Hepatocyte (in vitro differentiated cells): ENCODE measurements at regions not wholly inside any gene's neighbourhood (a gene's known extent, or its start where the extent isn't known, plus 50 kb on each side); places are given as distances from the start of the nearest gene placed in this dataset.
A peak's percentile ranks its signal among the peaks of the same experiment; 100 is the strongest.

Experiments
- DNase-seq: peaks from one replicate; pipeline ENCODE4 v3.0.0-alpha.2; 2016; ENCODE audit warnings: low spot score
- H2AFZ ChIP-seq: fragments of 200-600 bp; sonication (generic); 2 replicates; pipeline ENCODE4 v1.6.0; 2016; ENCODE audit warnings: antibody characterized with exemption, mild to moderate bottlenecking
- H3K27ac ChIP-seq: fragments of 200-600 bp; sonication (generic); 2 replicates; pipeline ENCODE4 v1.5.1; 2016; ENCODE audit warnings: mild to moderate bottlenecking
- H3K27me3 ChIP-seq: fragments of 200-600 bp; sonication (generic); 2 replicates; pipeline ENCODE4 v1.6.1; 2016
- H3K36me3 ChIP-seq: fragments of 200-600 bp; sonication (generic); replicated peaks from 2 replicates; pipeline ENCODE4 v1.5.1; 2016; ENCODE audit warnings: low read depth; ENCODE audit not compliant: insufficient read depth
- H3K4me1 ChIP-seq: fragments of 200-600 bp; sonication (generic); 2 replicates; pipeline ENCODE4 v1.5.1; 2016; ENCODE audit warnings: mild to moderate bottlenecking, moderate library complexity; ENCODE audit not compliant: insufficient read depth
- H3K4me2 ChIP-seq: fragments of 200-600 bp; sonication (generic); 2 replicates; pipeline ENCODE4 v1.6.0; 2016
- H3K4me3 ChIP-seq: fragments of 200-600 bp; sonication (generic); 2 replicates; pipeline ENCODE4 v1.5.1; 2016; ENCODE audit warnings: mild to moderate bottlenecking
- H3K79me2 ChIP-seq: fragments of 200-600 bp; sonication (generic); 2 replicates; pipeline ENCODE4 v1.6.0; 2017; ENCODE audit warnings: mild to moderate bottlenecking
- H3K9me2 ChIP-seq: fragments of 200-600 bp; sonication (generic); replicated peaks from 2 replicates; pipeline ENCODE4 v1.6.0; 2017; ENCODE audit warnings: mild to moderate bottlenecking; ENCODE audit not compliant: insufficient read depth
- H3K9me3 ChIP-seq: fragments of 200-600 bp; sonication (generic); 2 replicates; pipeline ENCODE4 v1.5.1; 2016; ENCODE audit warnings: low read depth, mild to moderate bottlenecking
- H4K20me1 ChIP-seq: fragments of 200-600 bp; sonication (generic); 2 replicates; pipeline ENCODE4 v1.6.0; 2016; ENCODE audit warnings: mild to moderate bottlenecking; ENCODE audit not compliant: insufficient read depth, poor library complexity, severe bottlenecking
- CTCF ChIP-seq: fragments of 200-600 bp; sonication (generic); IDR thresholded peaks from 2 replicates; pipeline ENCODE4 v1.5.1; 2016; ENCODE audit warnings: antibody characterized with exemption, mild to moderate bottlenecking; ENCODE audit not compliant: poor library complexity
- EZH2 ChIP-seq: fragments of 200-600 bp; sonication (generic); IDR thresholded peaks from 2 replicates; pipeline ENCODE4 v1.6.1; 2016; ENCODE audit warnings: antibody characterized with exemption, mild to moderate bottlenecking, borderline replicate concordance
- EZH2phosphoT487 ChIP-seq: fragments of 200-600 bp; sonication (generic); IDR thresholded peaks from one replicate; pipeline ENCODE4 v1.6.1; 2018; ENCODE audit warnings: antibody characterized with exemption, mild to moderate bottlenecking, low read depth, moderate library complexity; ENCODE audit not compliant: unreplicated experiment, severe bottlenecking
- WGBS: methylation state at CpG from one replicate; pipeline ENCODE4 v1.1.6; 2016; ENCODE audit warnings: low lambda C conversion rate; ENCODE audit errors: missing lambda C conversion rate; 5-methylcytosine and 5-hydroxymethylcytosine counted together

GRCh38 chr11:126118806-126119205, 56.1 kb upstream of the CDON start:
- Histone ChIP-seq H2AFZ (no peak overlapping the region), H3K4me2 (no peak overlapping the region), H3K27ac (no peak overlapping the region), H3K4me1 (peaks cover 29% of the 10 kb centered on the region), H3K27me3 (no peaks in the 10 kb centered on the region), H3K79me2 (no peaks in the 10 kb centered on the region), H3K36me3 (no peaks in the 10 kb centered on the region), H3K9me3 (no peaks in the 10 kb centered on the region), H3K4me3 (no peak overlapping the region), H3K9me2 (no peaks in the 10 kb centered on the region), H4K20me1 (no peaks in the 10 kb centered on the region)
- 90% methylated on average over 10 of the region's 10 CpGs for WGBS
- no peak for DNase-seq
- TF ChIP-seq EZH2phosphoT487 = no peak
- TF ChIP-seq CTCF = no peak
- no peak for TF ChIP-seq EZH2

GRCh38 chr11:126115816-126116331, 53.2 kb upstream of the CDON start:
- Histone ChIP-seq H3K79me2 (no peaks in the 10 kb centered on the region), H3K9me3 (no peaks in the 10 kb centered on the region), H3K36me3 (no peaks in the 10 kb centered on the region), H3K27ac (peak overlapping the region; percentile 71), H4K20me1 (no peaks in the 10 kb centered on the region), H3K4me3 (no peak overlapping the region), H2AFZ (no peak overlapping the region), H3K4me2 (peak overlapping the region; percentile 49), H3K9me2 (no peaks in the 10 kb centered on the region), H3K27me3 (no peaks in the 10 kb centered on the region), H3K4me1 (peaks cover 47% of the 10 kb centered on the region)
- TF ChIP-seq CTCF (peak; percentile 26), EZH2phosphoT487 (no peak)
- DNase-seq = peak; percentile 90
- WGBS = 15% methylated on average over 13 of the region's 14 CpGs

- Histone ChIP-seq H3K4me1 (peaks cover 47% of the 10 kb centered on the region), H3K9me3 (no peaks in the 10 kb centered on the region), H3K4me3 (no peak overlapping the region), H3K36me3 (no peaks in the 10 kb centered on the region), H4K20me1 (no peaks in the 10 kb centered on the region), H3K27me3 (no peaks in the 10 kb centered on the region), H2AFZ (no peak overlapping the region), H3K9me2 (no peaks in the 10 kb centered on the region), H3K4me2 (peak overlapping the region; percentile 49), H3K27ac (peak overlapping the region; percentile 67), H3K79me2 (no peaks in the 10 kb centered on the region)
- WGBS = 46% methylated on average over 4 of the region's 4 CpGs
- no peak for TF ChIP-seq CTCF
- TF ChIP-seq EZH2 = no peak
- no peak for TF ChIP-seq EZH2phosphoT487
- DNase-seq = peak; percentile 68
These were observed 52.4 kb upstream of the CDON start for GRCh38 chr11:126115127-126115495.
